Activated CD4-positive, alpha-beta memory T cell treated with anti-CD3 and anti-CD28 coated beads for 36 hours (primary cell): ENCODE measurements at regions not wholly inside any gene's neighbourhood (a gene's known extent, or its start where the extent isn't known, plus 50 kb on each side); places are given as distances from the start of the nearest gene placed in this dataset.
"Not testable (repeated sequence)": the region's sequence is repeated elsewhere in the genome, so short reads cannot be mapped to it uniquely, and the experiment has no call there.

ENCODE experiments used
- CTCF ChIA-PET: fragments of 350-600 bp; sonication (Branson Sonifier 250); formaldehyde crosslinking; loops from one replicate; lab custom pipeline; 2021; ENCODE audit warnings: antibody characterized with exemption, inconsistent platforms; lab: Charles Lee
- POLR2A ChIA-PET: fragments of 350-600 bp; sonication (Branson Sonifier 250); formaldehyde crosslinking; loops from one replicate; lab custom pipeline; 2021; ENCODE audit warnings: antibody characterized with exemption; lab: Charles Lee
- DNase-seq: peaks from one replicate; pipeline ENCODE4 v3.0.0-alpha.2; 2020
- H3K27ac Mint-ChIP-seq: one replicate; pipeline ENCODE4 v1.8.0; 2021; ENCODE audit warnings: mixed read lengths
- H3K27me3 Mint-ChIP-seq: one replicate; pipeline ENCODE4 v1.8.0; 2021; ENCODE audit warnings: mixed read lengths
- H3K36me3 Mint-ChIP-seq: one replicate; pipeline ENCODE4 v1.8.0; 2021; ENCODE audit warnings: mixed read lengths
- H3K4me1 Mint-ChIP-seq: one replicate; pipeline ENCODE4 v1.8.0; 2021; ENCODE audit warnings: low read depth, mixed read lengths
- H3K4me3 Mint-ChIP-seq: one replicate; pipeline ENCODE4 v1.8.0; 2021; ENCODE audit warnings: mild to moderate bottlenecking, mixed read lengths
- H3K9me3 Mint-ChIP-seq: one replicate; pipeline ENCODE4 v1.8.0; 2021; ENCODE audit warnings: mixed read lengths
- intact Hi-C: fragments of 100-400 bp; cut with micrococcal nuclease; formaldehyde crosslinking; loops from one replicate; pipeline ENCODE4 v1.15.1; 2023

GRCh38 chr4:43189741-43190140 is 297.2 kb downstream of the GRXCR1 start:
- ChIA-PET CTCF (no interaction called here), POLR2A (no interaction called here)
- no peak overlapping the region for H3K27ac Mint-ChIP-seq
- H3K36me3 Mint-ChIP-seq = no peaks in the 10 kb centered on the region
- DNase-seq = no peak
- no peaks in the 10 kb centered on the region for H3K27me3 Mint-ChIP-seq
- intact Hi-C loops = no loop called here
- H3K4me1 Mint-ChIP-seq = no peaks in the 10 kb centered on the region
- H3K4me3 Mint-ChIP-seq = no peak overlapping the region
- peaks cover 2% of the 10 kb centered on the region for H3K9me3 Mint-ChIP-seq

- POLR2A ChIA-PET, H3K9me3 Mint-ChIP-seq, CTCF ChIA-PET, H3K4me1 Mint-ChIP-seq, DNase-seq, intact Hi-C loops, H3K4me3 Mint-ChIP-seq, H3K36me3 Mint-ChIP-seq, H3K27ac Mint-ChIP-seq, H3K27me3 Mint-ChIP-seq: not testable (repeated sequence)
Measured at GRCh38 chr4:43212576-43212975, 320.1 kb downstream of the GRXCR1 start.

- POLR2A ChIA-PET = no interaction called here
- Mint-ChIP-seq H3K36me3 (no peaks in the 10 kb centered on the region), H3K9me3 (peaks cover 2% of the 10 kb centered on the region), H3K27me3 (no peaks in the 10 kb centered on the region), H3K4me3 (no peak overlapping the region), H3K27ac (no peak overlapping the region), H3K4me1 (no peaks in the 10 kb centered on the region)
- DNase-seq = no peak
- CTCF ChIA-PET = no interaction called here
- intact Hi-C loops = no loop called here
Measured at GRCh38 chr4:43223820-43224219, 331.3 kb downstream of the GRXCR1 start.

- POLR2A ChIA-PET = no interaction called here
- no peaks in the 10 kb centered on the region for H3K27me3 Mint-ChIP-seq
- peaks cover 2% of the 10 kb centered on the region for H3K9me3 Mint-ChIP-seq
- H3K4me1 Mint-ChIP-seq = no peaks in the 10 kb centered on the region
- no peak for DNase-seq
- CTCF ChIA-PET = no interaction called here
- no peak overlapping the region for H3K4me3 Mint-ChIP-seq
- H3K27ac Mint-ChIP-seq = no peak overlapping the region
- H3K36me3 Mint-ChIP-seq = no peaks in the 10 kb centered on the region
- intact Hi-C loops = no loop called here
Measured at GRCh38 chr4:43224559-43224958, 332.0 kb downstream of the GRXCR1 start.

- no peaks in the 10 kb centered on the region for H3K4me1 Mint-ChIP-seq
- POLR2A ChIA-PET = no interaction called here
Measured at GRCh38 chr4:43233321-43233720, 340.8 kb downstream of the GRXCR1 start.

GRCh38 chr4:43234626-43235415 is 342.3 kb downstream of the GRXCR1 start:
- ChIA-PET POLR2A (no interaction called here), CTCF (no interaction called here)
- H3K27me3 Mint-ChIP-seq = no peaks in the 10 kb centered on the region
- no peak overlapping the region for H3K27ac Mint-ChIP-seq
- H3K36me3 Mint-ChIP-seq = no peaks in the 10 kb centered on the region
- H3K4me1 Mint-ChIP-seq = no peaks in the 10 kb centered on the region
- DNase-seq = no peak
- no peak overlapping the region for H3K4me3 Mint-ChIP-seq
- H3K9me3 Mint-ChIP-seq = peaks cover 2% of the 10 kb centered on the region
- intact Hi-C loops = no loop called here

More at GRCh38 chr4:43233321-43233720, 340.8 kb downstream of the GRXCR1 start:
- Mint-ChIP-seq H3K9me3 (no peaks in the 10 kb centered on the region), H3K36me3 (no peaks in the 10 kb centered on the region), H3K27me3 (no peaks in the 10 kb centered on the region), H3K4me3 (no peak overlapping the region), H3K27ac (no peak overlapping the region)
- CTCF ChIA-PET = no interaction called here
- DNase-seq = no peak
- intact Hi-C loops = no loop called here

GRCh38 chr4:43238008-43238407 is 345.5 kb downstream of the GRXCR1 start:
- intact Hi-C loops = no loop called here
- DNase-seq = no peak
- peaks cover 5% of the 10 kb centered on the region for H3K9me3 Mint-ChIP-seq
- ChIA-PET POLR2A (no interaction called here), CTCF (no interaction called here)
- H3K27ac Mint-ChIP-seq = no peak overlapping the region
- H3K27me3 Mint-ChIP-seq = no peaks in the 10 kb centered on the region
- H3K4me3 Mint-ChIP-seq = no peak overlapping the region
- H3K36me3 Mint-ChIP-seq = no peaks in the 10 kb centered on the region
- no peaks in the 10 kb centered on the region for H3K4me1 Mint-ChIP-seq

- H3K27ac Mint-ChIP-seq = no peak overlapping the region
- peaks cover 5% of the 10 kb centered on the region for H3K9me3 Mint-ChIP-seq
- DNase-seq = no peak
- CTCF ChIA-PET = no interaction called here
- H3K4me3 Mint-ChIP-seq = no peak overlapping the region
- H3K27me3 Mint-ChIP-seq = no peaks in the 10 kb centered on the region
- H3K4me1 Mint-ChIP-seq = no peaks in the 10 kb centered on the region
- POLR2A ChIA-PET = no interaction called here
- intact Hi-C loops = no loop called here
- H3K36me3 Mint-ChIP-seq = no peaks in the 10 kb centered on the region
Measured at GRCh38 chr4:43238585-43238984, 346.1 kb downstream of the GRXCR1 start.

- Mint-ChIP-seq H3K27me3 (no peaks in the 10 kb centered on the region), H3K27ac (no peak overlapping the region), H3K9me3 (peaks cover 5% of the 10 kb centered on the region), H3K4me3 (no peak overlapping the region), H3K36me3 (no peaks in the 10 kb centered on the region), H3K4me1 (no peaks in the 10 kb centered on the region)
- DNase-seq = no peak
- intact Hi-C loops = no loop called here
- ChIA-PET POLR2A (no interaction called here), CTCF (no interaction called here)
Measured at GRCh38 chr4:43241104-43241503, 348.6 kb downstream of the GRXCR1 start.

GRCh38 chr4:43242606-43243005 is 350.1 kb downstream of the GRXCR1 start:
- ChIA-PET CTCF (no interaction called here), POLR2A (no interaction called here)
- Mint-ChIP-seq H3K9me3 (peaks cover 5% of the 10 kb centered on the region), H3K36me3 (no peaks in the 10 kb centered on the region), H3K4me1 (no peaks in the 10 kb centered on the region), H3K27ac (no peak overlapping the region), H3K4me3 (no peak overlapping the region), H3K27me3 (no peaks in the 10 kb centered on the region)
- intact Hi-C loops = no loop called here
- no peak for DNase-seq

- H3K4me3 Mint-ChIP-seq = no peak overlapping the region
- ChIA-PET POLR2A (no interaction called here), CTCF (no interaction called here)
- no peak for DNase-seq
- H3K4me1 Mint-ChIP-seq = no peaks in the 10 kb centered on the region
- intact Hi-C loops = no loop called here
- no peaks in the 10 kb centered on the region for H3K27me3 Mint-ChIP-seq
- H3K36me3 Mint-ChIP-seq = no peaks in the 10 kb centered on the region
- H3K27ac Mint-ChIP-seq = no peak overlapping the region
- peaks cover 3% of the 10 kb centered on the region for H3K9me3 Mint-ChIP-seq
Measured at GRCh38 chr4:43243433-43244116, 351.1 kb downstream of the GRXCR1 start.

GRCh38 chr4:43244688-43245382 is 352.3 kb downstream of the GRXCR1 start:
- no peak overlapping the region for H3K4me3 Mint-ChIP-seq
- intact Hi-C loops = no loop called here
- CTCF ChIA-PET = no interaction called here
- H3K27me3 Mint-ChIP-seq = no peaks in the 10 kb centered on the region
- POLR2A ChIA-PET = no interaction called here
- H3K9me3 Mint-ChIP-seq = peaks cover 2% of the 10 kb centered on the region
- no peak overlapping the region for H3K27ac Mint-ChIP-seq
- no peaks in the 10 kb centered on the region for H3K36me3 Mint-ChIP-seq
- no peaks in the 10 kb centered on the region for H3K4me1 Mint-ChIP-seq
- DNase-seq = no peak
